H1 (cell line): ENCODE measurements at regions not wholly inside any gene's neighbourhood (a gene's known extent, or its start where the extent isn't known, plus 50 kb on each side); places are given as distances from the start of the nearest gene placed in this dataset.

Source experiments
- CTCF ChIA-PET: fragments of 300-600 bp; sonication (Branson Sonifier 250); formaldehyde crosslinking; loops from one replicate; lab custom pipeline; 2021; ENCODE audit not compliant: partially characterized antibody; lab: Charles Lee
- POLR2A ChIA-PET: fragments of 300-600 bp; sonication (Branson Sonifier 250); formaldehyde crosslinking; loops from one replicate; lab custom pipeline; 2021; ENCODE audit warnings: inconsistent platforms; ENCODE audit not compliant: partially characterized antibody; lab: Charles Lee
- DNase-seq, 2 experiments: peaks; one replicate each; pipeline versions ENCODE4 v3.0.0 to v3.0.0-alpha.2; 2010 to 2022; ENCODE audit warnings: low spot score in 2 of 2, low read depth in 1 of 2, mixed read lengths in 1 of 2
- FAIRE-seq: peaks from 2 replicates; lab custom pipeline; 2011; peaks lifted over from hg19 to GRCh38; lab: Jason Lieb, UNC
- H2AFZ ChIP-seq: 2 replicates; pipeline ENCODE4 v1.8.1; 2012; ENCODE audit warnings: low read length, inconsistent platforms
- H2AK5ac ChIP-seq: 2 replicates; pipeline ENCODE4 v1.6.1; 2013; ENCODE audit warnings: low read depth, low read length
- H2BK120ac ChIP-seq: replicated peaks from 2 replicates; pipeline ENCODE3; 2013; ENCODE audit warnings: low read depth, low read length, inconsistent platforms
- H2BK12ac ChIP-seq: 2 replicates; pipeline ENCODE4 v1.6.1; 2013; ENCODE audit warnings: low read depth, low read length
- H2BK15ac ChIP-seq: 2 replicates; pipeline ENCODE4 v1.6.1; 2013; ENCODE audit warnings: low read length
- H2BK20ac ChIP-seq: 2 replicates; pipeline ENCODE4 v1.6.1; 2013; ENCODE audit warnings: low read length
- H2BK5ac ChIP-seq: 2 replicates; pipeline ENCODE4 v1.6.1; 2013; ENCODE audit warnings: low read depth, low read length
- H3K14ac ChIP-seq: 2 replicates; pipeline ENCODE4 v1.6.1; 2013; ENCODE audit warnings: inconsistent platforms; ENCODE audit not compliant: insufficient read length
- H3K18ac ChIP-seq: 2 replicates; pipeline ENCODE4 v1.6.1; 2013; ENCODE audit warnings: low read length; ENCODE audit errors: extremely low read depth
- H3K23ac ChIP-seq: 2 replicates; pipeline ENCODE4 v1.6.1; 2013; ENCODE audit warnings: inconsistent platforms; ENCODE audit not compliant: insufficient read length
- H3K23me2 ChIP-seq: 2 replicates; pipeline ENCODE4 v1.6.1; 2013; ENCODE audit warnings: low read depth, low read length
- H3K27ac ChIP-seq: 2 replicates; pipeline ENCODE4 v1.6.1; 2011; ENCODE audit warnings: low read depth, low read length, inconsistent platforms
- H3K27me3 ChIP-seq, 4 experiments: replicated peaks in 1 of 4; 1 replicate in 1 of 4; 2 replicates in 3 of 4; pipeline versions ENCODE4 v1.6.1 to v1.8.1; 2011 to 2013; ENCODE audit warnings: low read length in 3 of 4, mild to moderate bottlenecking in 3 of 4, inconsistent platforms in 2 of 4, mixed read lengths in 2 of 4, moderate library complexity in 1 of 4; ENCODE audit not compliant: control insufficient read depth in 3 of 4, insufficient read depth in 3 of 4; ENCODE audit errors: extremely low read depth in 1 of 4
- H3K36me3 ChIP-seq, 4 experiments: 2 replicates each; pipeline versions ENCODE4 v1.6.1 to v1.8.1; 2011 to 2013; ENCODE audit warnings: mild to moderate bottlenecking in 4 of 4, low read length in 3 of 4, moderate library complexity in 2 of 4, control low read depth in 1 of 4, inconsistent platforms in 1 of 4; ENCODE audit not compliant: insufficient read depth in 4 of 4, control insufficient read depth in 2 of 4
- H3K4ac ChIP-seq: replicated peaks from 2 replicates; pipeline ENCODE3; 2013; ENCODE audit warnings: low read length, low read depth, mixed read lengths, inconsistent platforms; ENCODE audit not compliant: insufficient read length
- H3K4me1 ChIP-seq, 4 experiments: replicated peaks in 1 of 4; 1 replicate in 1 of 4; 2 replicates in 3 of 4; pipeline versions ENCODE4 v1.6.1 to v1.8.1; 2011 to 2013; ENCODE audit warnings: low read length in 3 of 4, inconsistent platforms in 2 of 4, mixed read lengths in 1 of 4; ENCODE audit not compliant: insufficient read depth in 4 of 4, control insufficient read depth in 3 of 4
- H3K4me2 ChIP-seq, 2 experiments: 2 replicates each; pipeline versions ENCODE4 v1.6.1 to v1.8.1; 2011 to 2013; ENCODE audit warnings: low read depth in 2 of 2, low read length in 2 of 2, control low read depth in 1 of 2, inconsistent platforms in 1 of 2, mild to moderate bottlenecking in 1 of 2; ENCODE audit not compliant: insufficient read depth in 1 of 2
- H3K4me3 ChIP-seq, 4 experiments: fragments of 200-600, 300-600 bp in 1 of 4; sonication (generic), shearing (Covaris generic), sonication (Bioruptor Twin) in 1 of 4; 2 replicates each; pipeline versions ENCODE4 v1.5.1 to v1.8.1; 2011 to 2016; ENCODE audit warnings: low read length in 4 of 4, low read depth in 3 of 4, control low read depth in 2 of 4, inconsistent platforms in 2 of 4, mild to moderate bottlenecking in 2 of 4, mixed read lengths in 1 of 4, moderate library complexity in 1 of 4; ENCODE audit not compliant: insufficient read depth in 2 of 4; ENCODE audit errors: extremely low read depth in 1 of 4
- H3K56ac ChIP-seq: replicated peaks from 2 replicates; pipeline ENCODE3; 2013; ENCODE audit warnings: low read depth, mild to moderate bottlenecking, mixed read lengths, low read length, inconsistent platforms; ENCODE audit not compliant: insufficient read length
- H3K79me1 ChIP-seq: 2 replicates; pipeline ENCODE4 v1.6.1; 2013; ENCODE audit warnings: low read depth, low read length, control low read depth
- H3K79me2 ChIP-seq, 2 experiments: 2 replicates each; pipeline versions ENCODE4 v1.6.1 to v1.8.1; 2012 to 2013; ENCODE audit warnings: low read length in 2 of 2, mild to moderate bottlenecking in 2 of 2, inconsistent platforms in 1 of 2; ENCODE audit not compliant: insufficient read depth in 2 of 2, control insufficient read depth in 1 of 2
- H3K9ac ChIP-seq, 4 experiments: replicated peaks in 1 of 4; 1 replicate in 1 of 4; 2 replicates in 3 of 4; pipeline versions ENCODE4 v1.6.1 to v1.8.1; 2011 to 2013; ENCODE audit warnings: low read depth in 3 of 4, low read length in 3 of 4, control low read depth in 2 of 4, mild to moderate bottlenecking in 2 of 4, moderate library complexity in 2 of 4, inconsistent platforms in 1 of 4; ENCODE audit errors: extremely low read depth in 1 of 4
- H3K9me3 ChIP-seq, 2 experiments: 2 replicates each; pipeline versions ENCODE4 v1.6.1 to v1.8.1; 2012 to 2013; ENCODE audit warnings: mild to moderate bottlenecking in 2 of 2, moderate library complexity in 2 of 2, control low read depth in 1 of 2, inconsistent platforms in 1 of 2, low read depth in 1 of 2, low read length in 1 of 2, mixed read lengths in 1 of 2; ENCODE audit not compliant: insufficient read depth in 2 of 2
- H4K20me1 ChIP-seq, 2 experiments: replicated peaks in 1 of 2; 2 replicates each; pipeline versions ENCODE3 to v1.8.1; 2011 to 2013; ENCODE audit warnings: inconsistent platforms in 2 of 2, low read length in 2 of 2, mild to moderate bottlenecking in 1 of 2; ENCODE audit not compliant: insufficient read depth in 2 of 2, control insufficient read depth in 1 of 2
- H4K5ac ChIP-seq: 2 replicates; pipeline ENCODE4 v1.6.1; 2013; ENCODE audit warnings: low read length, low read depth, mixed read lengths, inconsistent platforms; ENCODE audit not compliant: insufficient read length
- H4K8ac ChIP-seq: 2 replicates; pipeline ENCODE4 v1.8.0; 2013; ENCODE audit warnings: mild to moderate bottlenecking, moderate library complexity, low read length, inconsistent platforms; ENCODE audit not compliant: insufficient read depth; ENCODE audit errors: extremely low read depth
- H4K91ac ChIP-seq: replicated peaks from 2 replicates; pipeline ENCODE3; 2013; ENCODE audit warnings: low read length, mixed read lengths, inconsistent platforms; ENCODE audit not compliant: insufficient read length
- BRCA1 ChIP-seq: IDR thresholded peaks from 2 replicates; pipeline ENCODE4 v1.6.1; 2012; ENCODE audit warnings: low read depth, low read length, improper control_type of control experiment
- HDAC2 ChIP-seq, 2 experiments: fragments of 300-600 bp in 1 of 2; sonication (generic) in 1 of 2; IDR thresholded peaks; 2 replicates each; pipeline ENCODE4 v1.6.1; 2011 to 2012; ENCODE audit warnings: low read depth in 2 of 2, low read length in 2 of 2, mild to moderate bottlenecking in 2 of 2, moderate library complexity in 2 of 2, borderline replicate concordance in 1 of 2, inconsistent platforms in 1 of 2
- SP4 ChIP-seq: IDR thresholded peaks from 2 replicates; pipeline ENCODE4 v1.6.1; 2012; ENCODE audit warnings: low read length, inconsistent platforms
- WGBS, 2 experiments: shearing (Covaris generic) in 1 of 2; methylation state at CpG; one replicate each; pipeline versions ENCODE4 v1.1.6 to v1.1.7; 2013 to 2015; ENCODE audit warnings: low lambda C conversion rate in 2 of 2, mixed read lengths in 2 of 2, inconsistent platforms in 1 of 2, low coverage in 1 of 2, missing lambda C conversion rate in 1 of 2; ENCODE audit not compliant: insufficient replicate concordance in 2 of 2, insufficient coverage in 1 of 2, insufficient read length in 1 of 2; ENCODE audit errors: extremely low coverage in 1 of 2, missing lambda C conversion rate in 1 of 2; 5-methylcytosine and 5-hydroxymethylcytosine counted together

GRCh38 chr11:96761451-96761850 is 371.6 kb downstream of the JRKL start:
- Histone ChIP-seq H3K27ac (no peak overlapping the region), H3K4me1 (no peaks in the 10 kb centered on the region), H4K8ac (no peak overlapping the region), H3K9me3 (no peaks in the 10 kb centered on the region), H4K20me1 (no peaks in the 10 kb centered on the region), H4K91ac (no peak overlapping the region), H2BK20ac (no peak overlapping the region), H2BK15ac (no peak overlapping the region), H3K79me2 (no peaks in the 10 kb centered on the region), H3K56ac (no peak overlapping the region), H2BK5ac (no peak overlapping the region), H3K18ac (no peak overlapping the region), H3K4me2 (no peak overlapping the region), H2BK120ac (no peak overlapping the region), H3K23ac (no peak overlapping the region), H3K27me3 (no peaks in the 10 kb centered on the region), H3K23me2 (no peaks in the 10 kb centered on the region), H2BK12ac (no peak overlapping the region), H4K5ac (no peak overlapping the region), H3K4ac (no peak overlapping the region), H3K79me1 (no peaks in the 10 kb centered on the region), H3K4me3 (no peak overlapping the region), H3K9ac (no peak overlapping the region), H2AFZ (no peak overlapping the region), H3K36me3 (no peaks in the 10 kb centered on the region), H3K14ac (no peak overlapping the region), H2AK5ac (no peak overlapping the region)
- no peak for DNase-seq
- no peak for TF ChIP-seq SP4
- no peak for TF ChIP-seq HDAC2 (IDR thresholded peaks at IDR 0.05; ENCODE audit: borderline replicate concordance in 1 of 2, low read depth in 2 of 2, low read length in 2 of 2)
- no peak for TF ChIP-seq BRCA1
- 87% methylated on average over 1 of the region's 1 CpG; no CpG with 5 or more reads in 1 of the 2 experiments for WGBS, 2 experiments
- CTCF ChIA-PET = no interaction called here
- no peak for FAIRE-seq
- POLR2A ChIA-PET = no interaction called here
